ENCODE measurements at regions not wholly inside any gene's neighbourhood (a gene's known extent, or its start where the extent isn't known, plus 50 kb on each side); places are given as distances from the start of the nearest gene placed in this dataset.

DNA sequence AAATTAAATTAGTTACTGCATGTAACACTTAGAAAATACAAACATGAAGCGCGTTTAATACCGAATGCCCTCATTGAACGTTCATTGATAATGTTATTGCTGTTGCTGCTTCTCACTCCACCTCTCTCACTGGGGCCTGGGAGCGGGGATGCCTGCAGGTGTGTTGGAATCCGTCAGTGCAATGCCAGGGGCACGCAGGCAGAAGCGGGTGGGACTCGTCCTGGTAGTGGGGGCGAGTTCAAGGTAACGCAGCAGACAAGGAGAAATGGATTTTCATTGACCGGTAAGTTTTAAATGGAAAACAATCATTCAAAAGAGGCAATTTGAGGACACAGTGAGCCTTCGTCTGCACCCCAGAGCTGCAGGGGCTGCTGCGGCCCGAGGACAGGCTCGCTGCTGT is 71.2 kb upstream of the AFDN start:
- no peak for DNase-seq (ENCODE audit: low read depth in 2 of 2)

DNA sequence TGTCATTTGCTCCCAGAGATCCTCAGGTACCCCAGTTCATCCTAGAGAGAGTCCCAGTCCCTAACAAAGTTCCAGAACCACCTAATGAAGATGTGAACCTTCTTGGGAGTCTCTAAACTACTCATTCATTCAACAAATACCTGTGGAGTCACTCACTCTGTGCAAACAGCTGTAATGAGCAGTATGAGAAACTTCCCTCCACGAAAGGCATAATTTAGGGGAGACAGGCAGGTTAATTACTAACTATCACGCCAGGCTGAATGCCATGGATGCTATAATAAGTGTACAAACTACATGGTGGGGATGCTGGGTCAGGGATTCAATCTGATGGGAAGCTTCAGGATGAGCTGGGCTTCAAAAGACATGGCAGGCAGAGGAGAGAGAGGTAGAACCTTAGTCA is 70.1 kb upstream of the AFDN start:
- no peak for DNase-seq (ENCODE audit: low read depth in 2 of 2)

DNA sequence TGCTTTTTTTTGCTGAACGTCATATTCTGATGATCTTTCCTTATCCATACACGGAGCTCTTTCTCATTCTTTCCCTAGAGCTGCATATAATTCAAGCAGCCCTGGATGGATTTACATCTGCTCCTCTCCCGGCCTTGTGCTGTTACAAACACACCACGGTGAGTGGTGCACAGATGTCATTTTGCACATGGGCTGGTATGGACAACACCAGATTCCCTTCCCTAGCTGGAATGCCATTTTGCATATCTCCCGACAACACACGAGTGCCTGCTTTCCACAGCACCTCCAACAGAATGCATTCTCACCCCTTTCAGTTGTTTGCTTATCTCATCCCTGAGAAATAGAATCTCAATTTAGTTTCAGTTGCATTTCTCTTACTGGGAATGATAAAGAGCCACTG is 69.5 kb upstream of the AFDN start:
- DNase-seq (ENCODE audit: low read depth in 2 of 2): no peak

DNA sequence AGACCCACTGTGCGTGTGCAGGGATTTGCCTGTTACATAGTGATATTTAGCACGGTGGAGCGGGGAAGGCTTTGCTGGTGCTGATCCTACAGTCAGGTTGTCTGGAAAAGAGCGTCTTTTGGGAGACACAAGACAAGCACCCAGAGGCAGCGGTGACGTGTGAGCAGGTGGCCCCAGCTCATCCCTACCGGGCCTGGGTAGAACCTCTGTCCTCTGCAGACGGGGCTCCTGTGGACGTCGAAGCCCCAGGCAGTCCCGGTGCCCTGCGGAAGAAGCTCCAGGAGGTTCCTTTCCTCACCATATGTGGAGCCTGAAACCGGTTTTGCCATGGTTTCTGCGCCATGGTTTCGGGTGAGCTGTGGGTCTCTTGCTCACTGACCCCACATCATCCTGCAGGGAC is 68.9 kb upstream of the AFDN start:
- DNase-seq (ENCODE audit: low read depth in 2 of 2): no peak

DNA sequence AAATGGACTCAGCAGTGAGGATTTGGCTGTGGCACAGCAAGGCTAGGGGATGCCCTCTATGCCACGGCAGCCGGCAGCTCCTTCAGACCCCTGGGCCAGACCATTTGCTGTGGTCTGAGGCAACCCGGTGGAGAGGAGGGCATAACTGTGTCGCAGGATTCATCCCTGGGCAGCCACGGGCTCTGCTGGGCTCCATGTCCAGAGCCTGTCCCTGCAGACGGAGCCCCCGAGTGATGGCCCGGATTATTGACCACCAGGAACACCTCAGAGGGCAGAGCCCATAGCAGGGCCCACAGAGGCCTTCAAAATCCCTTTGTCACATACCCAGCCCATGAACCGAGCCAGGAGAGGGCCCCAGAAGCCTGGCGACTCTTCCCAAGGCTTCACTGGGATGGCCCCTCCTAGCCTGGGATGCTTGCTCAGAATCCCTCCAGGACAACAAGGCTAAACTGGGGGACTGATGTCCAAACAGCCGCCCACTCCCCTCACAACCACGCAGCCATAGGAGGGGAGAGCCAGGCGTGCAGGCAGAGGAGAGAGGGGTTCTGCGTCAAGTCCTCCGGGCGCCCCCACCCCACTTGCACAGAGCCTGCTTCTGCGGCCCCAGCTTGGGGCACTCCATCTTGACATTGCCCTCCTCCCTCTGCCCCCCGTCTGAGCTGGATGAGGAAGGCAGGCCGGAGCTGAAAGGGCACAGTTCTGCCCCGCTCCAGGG is 68.2 kb upstream of the AFDN start:
- DNase-seq (ENCODE audit: low read depth in 2 of 2): no peak

DNA sequence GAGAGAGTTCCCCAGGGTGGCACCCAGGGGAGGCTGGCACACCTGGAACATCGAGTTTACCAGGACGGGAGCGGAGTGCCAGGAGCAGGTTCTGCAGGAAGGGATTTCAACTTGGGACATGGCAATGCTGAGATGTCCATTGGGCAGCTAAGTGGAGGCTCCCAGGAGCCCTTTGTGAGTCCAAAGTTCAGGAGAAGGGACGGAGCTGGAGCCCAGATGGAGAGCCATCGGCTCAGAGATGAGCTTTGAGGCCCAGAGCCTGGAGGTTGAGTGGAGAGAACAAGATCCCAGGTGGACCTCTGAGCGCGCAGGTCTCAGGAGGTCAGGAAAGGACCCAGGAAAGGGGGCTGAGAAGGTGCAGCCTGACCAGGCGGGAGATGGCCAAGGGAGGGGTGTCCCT is 67.5 kb upstream of the AFDN start:
- DNase-seq (ENCODE audit: low read depth in 2 of 2): no peak

DNA sequence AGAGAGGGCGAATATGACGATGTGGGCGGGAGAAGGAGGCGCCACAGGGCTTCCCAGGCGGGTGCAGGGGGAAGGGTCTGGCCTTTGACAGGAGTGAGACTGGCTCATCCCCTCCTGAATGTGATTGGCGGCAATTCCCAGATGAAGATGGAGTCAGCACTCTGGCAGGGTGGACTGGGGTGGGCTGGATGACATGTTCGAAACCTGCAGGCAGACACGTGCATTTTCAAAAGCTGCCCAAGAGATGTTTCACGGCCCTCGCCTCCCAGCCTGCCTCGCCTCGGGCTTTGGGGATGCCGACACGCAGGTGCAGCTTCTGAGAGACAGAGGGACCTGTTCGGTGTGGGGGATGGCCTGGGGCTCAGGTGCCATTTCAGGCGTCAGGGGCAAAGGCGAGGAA is 66.8 kb upstream of the AFDN start:
- DNase-seq (ENCODE audit: low read depth in 2 of 2): no peak

DNA sequence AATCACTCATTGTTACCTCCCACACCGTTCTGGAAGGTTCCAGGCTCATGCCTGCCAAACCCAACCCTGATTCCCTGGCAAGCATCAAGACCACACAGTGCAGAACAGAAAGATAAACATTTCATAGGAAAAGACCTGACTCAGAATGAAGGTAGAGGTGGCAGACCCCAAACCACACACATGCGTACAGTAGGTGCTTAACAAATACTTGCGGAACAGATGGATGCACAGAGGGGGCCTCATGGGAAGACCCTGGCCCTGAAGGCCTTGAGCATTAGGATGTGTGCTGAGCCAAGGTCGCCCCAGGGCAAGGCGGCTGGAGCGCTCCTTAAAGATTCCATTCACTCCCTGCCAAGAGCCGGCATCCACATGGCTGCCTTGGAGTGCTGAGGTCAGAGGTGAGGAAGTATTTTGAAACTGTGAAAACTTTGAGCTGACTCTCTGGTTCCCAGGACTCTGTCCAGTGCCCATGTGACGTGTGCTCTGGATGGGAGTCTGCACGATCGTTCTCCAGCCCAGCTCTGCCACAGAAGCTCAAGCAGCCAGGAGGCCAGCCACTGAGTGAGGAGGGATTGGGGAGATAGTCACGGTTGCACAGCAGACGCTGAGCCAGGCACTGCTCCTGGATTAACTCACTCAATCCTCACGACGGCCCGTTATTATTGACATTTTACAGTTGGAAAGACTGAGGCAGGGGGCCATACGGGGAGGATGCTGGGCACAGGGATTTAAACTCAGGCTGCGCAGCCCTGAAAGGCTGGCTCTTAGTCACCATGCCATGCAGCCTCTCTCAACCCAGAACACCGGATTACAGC is 65.5 kb upstream of the AFDN start:
- DNase-seq (ENCODE audit: low read depth in 2 of 2): no peak

DNA sequence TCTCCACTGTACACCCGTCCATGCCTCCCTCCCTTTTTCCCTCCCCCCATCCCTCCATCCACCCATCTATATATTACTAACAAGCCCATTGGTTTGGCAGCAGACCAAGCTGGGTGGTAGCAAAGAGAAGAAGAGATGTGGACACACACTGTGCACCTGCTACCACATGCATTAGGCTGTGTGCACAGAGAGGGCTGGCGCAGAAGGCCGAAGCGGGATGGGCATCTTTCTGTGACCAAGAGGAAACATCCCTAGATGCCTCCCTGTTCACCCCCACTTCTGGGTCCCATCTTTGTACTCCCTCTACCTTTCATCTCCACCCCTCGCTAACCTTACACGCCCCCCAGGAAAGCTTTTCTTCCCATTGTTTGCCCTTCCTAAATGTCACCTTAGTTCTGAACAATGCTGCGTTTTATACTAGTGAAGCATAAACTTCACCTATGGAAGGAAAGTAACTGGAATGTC is 64.9 kb upstream of the AFDN start:
- no peak for DNase-seq (ENCODE audit: low read depth in 2 of 2)

DNA sequence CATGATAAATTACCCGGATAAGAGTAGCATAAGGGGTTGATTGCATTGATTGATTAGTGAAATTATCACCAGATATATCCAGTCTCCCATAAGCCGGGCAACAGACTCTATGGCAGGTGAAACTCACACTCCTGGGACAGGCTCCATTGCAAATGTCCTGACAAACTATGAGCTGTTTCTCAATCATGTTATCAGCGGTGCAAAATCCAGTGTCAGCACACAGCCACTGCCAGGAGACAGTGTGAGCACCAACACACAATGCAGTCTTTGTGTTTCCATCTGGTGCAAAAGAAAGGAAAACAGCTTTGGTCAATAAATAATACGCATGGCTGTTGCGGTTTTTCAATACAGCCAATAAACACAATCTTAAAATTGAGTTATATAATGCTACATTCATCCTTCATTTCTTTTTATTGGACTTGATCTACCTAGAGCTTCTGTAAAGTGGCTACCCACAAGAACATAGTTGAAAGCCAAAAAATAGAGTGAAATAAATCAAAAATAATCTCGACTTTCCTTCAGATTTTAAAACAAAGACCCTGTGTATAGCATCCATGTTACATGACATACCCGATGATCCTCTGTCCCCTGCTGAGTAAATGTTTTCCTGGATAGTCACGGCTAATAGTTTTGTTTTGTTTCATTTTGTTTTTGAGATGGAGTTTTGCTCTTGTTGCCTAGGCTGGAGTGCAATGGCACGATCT is 64.3 kb upstream of the AFDN start:
- no peak for DNase-seq (ENCODE audit: low read depth in 2 of 2)

DNA sequence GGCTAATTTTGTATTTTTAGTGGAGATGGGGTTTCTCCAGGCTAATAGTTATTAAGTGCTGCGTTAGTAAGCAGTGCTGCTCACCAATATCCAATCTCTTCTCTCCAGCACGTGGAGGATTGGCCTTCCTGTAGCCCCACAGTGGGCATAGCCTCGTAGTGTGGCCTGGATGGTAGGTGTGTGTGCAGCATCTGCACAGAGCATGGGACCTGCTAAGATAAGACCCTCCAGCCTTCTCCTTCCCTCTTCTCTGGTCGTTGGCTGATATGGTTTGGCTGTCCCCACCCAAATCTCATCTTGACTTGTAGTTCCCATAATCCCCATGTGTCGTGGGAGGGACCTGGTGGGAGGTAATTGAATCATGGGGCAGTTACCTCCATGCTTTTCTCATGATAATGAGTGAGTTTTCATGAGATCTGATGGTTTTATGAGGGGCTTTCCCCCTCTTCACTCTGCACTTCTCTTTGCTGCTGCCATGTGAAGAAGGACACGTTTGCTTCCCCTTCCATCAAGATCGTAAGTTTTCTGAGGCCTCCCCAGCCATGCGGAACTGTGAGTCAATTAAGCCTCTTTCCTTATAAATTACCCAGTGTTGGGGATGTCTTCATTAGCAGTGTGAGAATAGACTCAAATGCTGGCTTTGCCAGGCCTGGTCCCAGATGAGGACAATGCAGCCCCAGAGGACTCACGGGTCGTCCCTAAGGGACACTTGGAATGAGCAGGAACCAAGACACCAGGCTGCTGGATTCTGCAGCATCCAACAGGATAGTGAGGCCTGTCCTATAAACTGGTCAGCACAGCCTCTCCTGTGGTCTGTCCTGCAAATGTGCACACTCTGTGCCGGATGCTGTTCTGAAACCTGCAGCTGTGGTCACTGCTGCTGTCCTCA is 63.4 kb upstream of the AFDN start:
- no peak for DNase-seq (ENCODE audit: low read depth in 2 of 2)

DNA sequence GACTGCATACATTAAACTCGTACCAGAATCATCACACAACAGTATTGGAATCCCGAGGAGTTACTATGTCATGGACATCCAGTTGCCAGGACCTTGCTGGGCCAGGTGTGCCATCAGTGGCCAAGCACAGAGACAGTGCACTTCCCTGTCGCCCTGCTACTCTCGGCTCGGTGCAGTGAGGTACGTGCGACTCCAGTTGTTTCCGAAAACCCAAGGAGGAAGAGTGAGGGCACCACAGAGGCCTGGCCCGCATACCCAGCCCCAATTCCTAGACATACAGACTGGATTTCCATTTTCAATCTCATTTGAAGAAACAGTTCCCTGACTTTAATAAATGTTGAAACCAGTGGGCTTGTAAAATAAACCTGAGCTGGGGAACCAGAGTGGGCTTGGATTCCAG is 62.5 kb upstream of the AFDN start:
- no peak for DNase-seq (ENCODE audit: low read depth in 2 of 2)

DNA sequence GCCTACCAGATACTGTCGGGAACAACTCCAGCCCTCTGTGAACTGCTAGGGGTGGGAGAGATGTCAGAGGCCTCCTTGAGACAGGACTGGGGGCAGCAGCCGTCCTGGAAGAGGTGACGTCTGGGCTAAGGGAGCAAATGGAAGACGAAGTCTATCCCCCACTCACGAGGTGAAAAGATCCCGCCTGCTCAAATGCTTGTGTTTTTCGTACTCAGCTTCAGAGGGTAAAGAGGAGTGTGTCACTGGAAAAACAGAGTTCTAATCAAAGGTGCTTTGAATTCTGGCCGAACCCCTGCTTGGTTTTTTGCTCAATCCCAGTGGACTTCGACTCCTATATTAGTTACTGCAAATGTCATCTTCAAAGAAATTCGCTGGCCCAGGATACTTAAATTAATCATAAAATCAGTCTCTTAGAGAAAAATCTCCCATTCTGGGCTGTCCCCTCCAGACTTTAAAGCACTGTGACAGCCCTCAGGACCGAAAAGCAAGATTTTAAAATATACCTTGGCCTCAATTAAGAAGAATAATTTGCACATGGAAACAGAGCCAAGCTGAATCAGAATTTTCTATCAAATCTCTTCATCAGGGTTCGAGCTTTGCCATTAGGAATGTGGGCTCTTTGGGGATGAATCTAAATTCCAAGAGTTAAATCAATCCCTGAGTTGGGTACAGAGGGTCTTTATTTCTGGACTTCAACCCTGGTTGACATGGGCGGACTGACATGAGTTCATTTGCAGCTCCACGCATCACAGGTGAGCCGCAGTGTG is 61.8 kb upstream of the AFDN start:
- DNase-seq (ENCODE audit: low read depth in 2 of 2): no peak

DNA sequence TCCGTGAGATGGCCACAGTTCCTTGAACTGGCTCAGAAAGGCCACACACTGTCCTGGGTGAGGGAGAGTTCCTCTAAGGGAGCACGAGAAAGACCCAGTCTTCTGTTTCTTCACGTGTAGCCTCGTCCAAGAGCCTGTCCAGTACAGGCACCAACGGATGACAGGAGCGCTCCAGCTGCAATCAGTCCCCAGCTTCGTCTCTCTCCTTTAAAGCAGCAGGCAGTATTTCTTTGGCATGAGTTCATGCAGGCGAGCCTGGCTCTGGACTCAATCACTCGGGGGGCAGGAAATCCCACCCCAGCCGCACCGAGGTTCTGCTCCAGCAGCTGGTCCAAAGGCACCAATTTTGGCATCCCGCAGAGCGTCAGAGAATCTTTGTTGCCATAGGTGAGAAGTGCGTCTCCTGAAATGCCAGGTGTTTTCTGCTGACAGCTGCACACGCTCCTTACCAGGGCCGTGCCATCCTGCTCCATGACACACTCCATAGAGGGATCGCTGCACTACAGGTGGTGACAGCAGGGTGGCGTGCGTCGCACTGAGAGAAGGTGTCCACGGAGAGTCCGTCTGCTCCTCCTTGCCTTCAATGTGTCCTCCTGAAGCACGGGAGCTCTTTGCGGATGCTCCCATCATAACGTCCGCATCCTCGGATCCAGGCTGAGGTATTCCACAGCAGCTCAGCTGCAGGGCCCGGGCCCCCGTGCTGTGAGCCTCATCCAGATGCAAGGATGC is 59.6 kb upstream of the AFDN start:
- no peak for DNase-seq (ENCODE audit: low read depth in 2 of 2)

DNA sequence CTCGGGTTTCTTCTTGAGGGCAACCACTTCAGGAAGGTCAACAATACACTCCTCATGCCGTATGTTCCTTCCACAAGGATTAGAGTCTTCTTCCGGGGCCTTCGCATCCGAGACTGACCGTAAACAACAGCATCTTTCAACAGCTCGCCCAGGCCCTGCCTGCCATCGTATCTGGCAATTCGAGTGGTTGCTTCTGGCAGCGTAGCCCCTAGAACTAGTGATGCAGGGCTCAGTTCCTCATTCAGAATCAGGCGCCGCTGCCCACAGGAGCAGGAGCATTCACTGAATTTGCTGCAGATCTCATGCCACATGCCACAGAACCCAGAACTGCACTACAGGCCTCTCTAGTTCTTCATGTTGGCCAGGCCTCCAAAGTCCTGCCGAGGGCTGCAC is 59.0 kb upstream of the AFDN start:
- no peak for DNase-seq (ENCODE audit: low read depth in 2 of 2)

DNA sequence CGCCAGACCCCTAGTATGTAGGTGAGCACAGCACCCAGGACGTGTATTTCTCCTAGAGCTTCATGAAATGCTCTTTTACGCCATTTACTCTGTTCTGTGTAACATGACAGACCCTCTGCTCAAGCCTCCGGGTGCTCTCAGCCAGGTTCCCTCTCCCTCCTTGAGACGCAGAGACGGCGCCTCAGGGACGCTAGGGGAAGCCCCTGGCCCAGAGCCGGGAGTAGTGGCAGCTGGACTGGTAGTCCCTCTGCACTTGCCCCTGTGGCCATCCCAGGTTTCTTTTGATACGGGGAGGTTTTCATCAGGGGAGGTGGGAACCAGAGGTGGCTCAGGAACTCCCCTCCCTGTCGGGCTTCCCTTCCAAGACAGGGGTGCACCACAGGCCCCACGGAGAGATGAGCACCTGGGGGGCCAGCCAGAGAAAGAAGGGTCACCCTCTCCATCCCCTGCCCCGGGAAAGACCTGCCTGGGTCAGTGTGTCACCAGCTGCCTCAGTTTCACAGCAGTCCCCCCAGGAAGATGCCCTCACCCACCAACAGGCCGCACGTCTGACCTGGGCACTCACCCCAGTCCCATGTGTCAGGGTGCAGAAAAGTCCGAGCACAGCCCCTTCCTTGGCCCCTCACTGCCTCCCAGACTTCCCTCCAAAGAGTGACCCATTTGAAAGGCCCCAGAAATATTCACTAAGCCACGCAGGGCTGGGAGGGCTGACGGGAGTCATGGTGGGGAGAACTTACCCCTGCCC is 58.1 kb upstream of the AFDN start:
- no peak for DNase-seq (ENCODE audit: low read depth in 2 of 2)

DNA sequence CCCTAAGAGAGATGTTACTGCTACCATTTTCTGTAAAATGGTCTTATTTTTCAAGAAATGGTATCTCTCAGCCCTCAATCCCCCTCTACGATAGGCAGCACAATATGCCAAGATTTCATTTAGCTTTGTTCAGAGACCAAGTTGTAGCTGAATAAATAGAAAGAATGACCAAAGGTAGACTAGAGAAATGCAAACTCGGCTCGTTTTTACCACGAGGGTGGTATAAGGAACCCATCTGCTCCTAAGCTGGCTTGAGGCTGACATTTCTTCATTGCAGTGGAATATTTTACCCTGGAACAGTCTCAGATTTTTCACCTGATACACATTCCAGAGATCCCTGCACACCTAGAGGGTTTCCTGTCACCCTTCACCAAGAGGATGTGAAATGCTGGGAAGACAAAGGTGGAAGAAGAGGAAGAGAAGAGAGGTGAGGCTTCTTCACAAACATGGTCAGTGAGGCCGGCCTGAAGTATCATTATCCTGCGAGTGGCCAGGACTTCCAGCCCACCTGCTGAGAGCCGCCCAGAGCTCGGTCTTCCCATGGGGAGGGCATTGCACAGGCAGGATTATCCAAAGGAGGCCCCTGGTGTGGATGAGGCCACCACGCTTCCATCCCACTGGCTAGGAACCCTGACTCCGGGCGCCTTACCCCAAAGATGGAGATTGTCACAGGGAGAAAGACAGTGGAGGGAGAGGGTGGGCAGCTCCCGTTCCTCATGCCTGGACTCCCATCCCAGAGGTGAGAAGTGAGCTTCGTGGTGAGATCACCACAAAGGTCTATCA is 57.1 kb upstream of the AFDN start:
- DNase-seq (ENCODE audit: low read depth in 2 of 2): no peak

DNA sequence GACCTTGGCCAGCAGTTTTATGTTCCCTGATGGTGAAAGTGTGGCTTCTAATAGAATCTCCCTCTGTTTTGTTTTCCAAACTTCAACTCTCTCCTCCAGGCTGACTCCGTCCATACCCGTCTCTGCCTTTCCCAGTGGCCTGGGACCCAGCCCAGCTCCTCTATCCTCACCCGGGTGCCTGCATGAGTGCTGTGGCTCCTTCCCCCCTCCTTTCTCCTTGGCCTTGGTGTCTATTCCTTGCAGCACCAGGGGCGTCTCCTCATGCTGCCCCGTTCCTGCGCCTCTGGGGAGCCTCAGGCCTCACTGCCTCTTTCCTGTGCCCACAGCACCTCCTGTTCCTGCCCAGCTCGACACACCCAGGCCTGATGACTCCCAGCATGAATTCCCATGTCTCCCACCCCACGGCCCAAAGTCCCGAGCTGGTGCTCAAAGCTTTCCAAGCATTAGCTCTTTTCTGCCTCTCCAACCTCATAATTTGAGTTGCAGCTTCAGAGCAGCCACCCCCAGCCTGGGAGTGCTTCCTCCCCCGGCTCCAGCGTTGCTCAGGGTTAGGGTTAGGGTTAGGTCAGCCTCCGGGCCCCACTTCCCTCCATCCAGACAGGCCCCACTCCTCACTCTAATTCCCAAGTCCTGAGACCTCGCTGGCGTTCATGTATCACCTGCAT is 56.3 kb upstream of the AFDN start:
- no peak for DNase-seq (ENCODE audit: low read depth in 2 of 2)
